NCI-H1105 treated with DMSO at 0.1 percent for 48 hours (cell line): ENCODE measurements at regions not wholly inside any gene's neighbourhood (a gene's known extent, or its start where the extent isn't known, plus 50 kb on each side); places are given as distances from the start of the nearest gene placed in this dataset.

ENCODE experiments used
- DNase-seq: peaks from one replicate; lab custom pipeline; 2025; lab: John Stamatoyannopoulos, UW

DNA sequence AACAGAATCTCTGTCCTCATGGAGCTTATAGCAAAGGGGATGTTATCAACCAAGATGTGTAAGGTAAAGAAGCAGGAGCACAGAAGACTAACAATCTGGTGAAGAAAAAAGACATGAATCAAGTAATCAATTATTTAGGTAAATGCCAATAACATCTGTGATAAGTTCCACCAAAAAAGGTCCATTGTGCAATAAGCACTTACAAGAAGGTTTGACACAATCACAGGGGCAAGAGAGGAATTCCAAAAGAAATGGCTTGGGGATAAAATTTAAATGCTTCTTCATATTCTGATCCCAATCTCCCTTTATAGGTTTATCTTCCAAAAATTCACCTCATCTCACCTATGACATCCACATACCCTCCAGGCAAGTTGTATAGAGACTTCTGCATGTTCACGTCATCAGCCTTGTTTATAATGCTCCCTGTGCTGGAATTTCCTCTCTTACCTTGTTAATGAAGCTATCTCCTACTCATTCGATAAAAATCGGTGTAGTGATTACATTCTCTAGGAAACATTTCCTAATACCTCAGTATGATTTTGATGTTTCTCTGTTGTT, 53.6 kb upstream of the DPT start:
- no peak for DNase-seq

DNA sequence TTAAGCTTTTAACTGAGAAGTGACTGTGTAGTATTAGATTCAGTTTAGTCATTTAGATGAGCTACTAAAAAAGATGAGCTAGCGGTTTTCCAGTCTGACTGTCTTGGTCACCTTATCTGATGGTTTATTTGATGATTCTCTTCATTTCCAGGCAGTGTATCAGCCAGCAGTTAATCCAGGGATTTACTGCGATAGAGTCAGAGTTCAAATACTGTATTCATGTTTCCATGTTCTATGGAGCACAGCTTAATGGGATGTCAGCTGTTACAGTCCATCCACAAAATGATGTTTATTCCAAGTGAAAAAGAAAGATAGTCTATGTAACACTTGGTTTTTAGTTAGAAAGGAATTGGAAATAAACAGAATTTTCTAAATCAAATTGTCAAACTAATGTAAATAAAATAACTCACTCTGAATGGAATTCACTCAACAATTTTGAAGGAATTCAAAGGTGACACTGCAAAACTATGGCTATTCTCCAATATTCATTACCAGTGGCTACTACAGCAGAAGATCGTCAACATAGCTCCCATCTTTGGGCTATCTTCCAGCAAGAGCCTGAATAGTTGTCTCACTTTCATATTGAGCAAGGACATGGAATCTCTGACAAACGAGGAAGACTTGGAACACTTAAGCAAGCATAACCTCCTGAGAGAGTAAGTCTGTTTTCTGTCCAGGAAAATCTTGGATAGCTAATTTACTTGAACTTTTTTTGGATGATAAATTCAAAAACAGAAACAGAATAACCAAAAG, 54.6 kb upstream of the DPT start:
- DNase-seq, result no peak

DNA sequence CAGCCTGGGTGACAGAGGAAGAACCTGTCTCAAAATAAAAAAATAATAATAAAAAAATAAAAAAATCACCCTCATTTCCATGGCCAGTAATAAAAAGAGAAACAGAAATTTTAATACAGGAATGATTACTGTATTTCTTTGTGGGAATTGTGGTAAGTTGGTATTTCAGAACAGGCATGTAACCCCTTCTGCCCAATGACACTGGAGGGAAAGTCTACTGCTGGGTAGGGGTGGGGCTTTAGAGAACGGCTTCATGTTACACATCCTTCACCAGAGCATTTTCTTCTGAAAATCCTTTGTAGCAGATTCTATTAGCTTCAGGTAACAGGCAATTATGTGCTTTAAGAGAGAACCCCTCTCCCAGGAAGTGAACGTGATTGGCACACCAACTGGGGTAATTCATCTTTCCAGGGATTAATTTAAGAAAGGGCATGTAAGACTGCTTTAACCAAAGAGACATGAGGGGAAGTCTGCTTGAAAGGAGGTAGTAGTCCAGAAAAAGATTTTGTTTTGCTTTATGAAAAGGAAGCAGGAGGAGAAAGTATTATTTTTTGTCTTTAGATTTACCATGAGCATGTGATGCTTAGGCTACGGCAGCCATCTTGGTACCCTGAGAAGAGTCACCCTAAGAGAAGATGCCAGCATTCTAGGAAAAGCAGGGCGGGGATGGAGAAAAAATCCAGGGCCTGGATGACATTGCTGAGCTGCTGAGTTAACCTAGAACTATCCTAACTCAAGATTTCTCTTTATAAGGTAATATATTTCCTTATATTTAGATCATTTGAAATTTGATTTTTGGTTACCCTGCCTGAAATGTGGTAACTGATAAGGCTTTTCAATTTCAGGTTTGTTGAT, 57.7 kb upstream of the DPT start:
- DNase-seq, result peak; percentile 19

DNA sequence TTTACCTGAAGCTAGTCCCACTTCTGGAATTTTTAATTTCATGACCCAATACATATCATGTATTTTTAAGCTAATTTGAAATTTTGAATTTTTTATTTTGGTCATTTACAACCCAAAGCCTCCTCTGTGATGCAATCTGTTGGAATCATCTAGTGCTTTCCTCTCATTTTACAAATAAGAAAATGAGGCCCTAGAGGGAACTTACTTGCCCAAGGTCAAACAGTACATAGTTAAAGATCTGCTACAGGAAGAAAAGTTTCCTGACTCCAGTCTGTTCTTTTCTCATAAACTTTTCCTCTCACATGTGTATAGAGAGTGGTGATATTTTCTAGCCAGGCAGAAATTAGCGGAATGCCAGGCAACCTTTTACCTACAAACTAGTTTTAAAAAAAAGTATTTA, 59.3 kb upstream of the DPT start:
- no peak for DNase-seq

DNA sequence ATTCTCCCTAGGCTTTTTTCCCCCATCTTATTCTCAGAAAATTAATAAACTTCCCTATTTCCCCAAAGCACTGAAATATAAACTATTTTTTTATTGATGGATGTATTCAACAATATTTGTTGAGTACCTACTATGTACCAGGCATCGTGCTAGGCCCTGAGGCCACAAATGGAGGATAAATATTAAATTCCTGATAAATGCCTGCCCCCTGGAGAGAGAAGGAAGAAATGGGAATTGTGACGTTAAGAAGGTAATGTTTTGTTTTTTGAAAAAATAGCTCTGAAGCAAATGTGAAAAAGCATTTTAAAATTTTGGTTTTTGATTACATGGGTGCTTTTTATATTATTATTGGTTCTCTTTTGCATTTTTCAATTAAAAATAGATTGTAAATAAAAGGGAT, 60.5 kb upstream of the DPT start:
- no peak for DNase-seq

DNA sequence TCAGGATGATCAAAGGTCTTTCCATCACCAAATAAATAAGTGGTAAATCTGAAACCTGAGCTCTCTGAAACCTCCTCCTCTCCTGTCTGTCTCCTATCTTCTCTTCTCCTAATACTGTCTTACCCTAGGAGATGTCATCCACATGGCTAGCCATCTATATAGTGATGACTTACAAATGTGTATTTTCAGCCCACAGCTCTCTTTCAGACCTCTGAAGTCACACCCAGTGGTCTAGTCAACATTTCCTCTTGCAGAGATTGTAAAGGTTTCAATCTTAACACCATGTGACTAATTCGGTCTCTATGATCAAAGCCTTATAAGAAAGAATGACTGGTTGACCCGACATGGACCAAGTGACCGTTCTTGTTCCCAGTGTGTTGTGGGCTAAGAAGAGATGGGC, 63.1 kb upstream of the DPT start:
- no peak for DNase-seq

DNA sequence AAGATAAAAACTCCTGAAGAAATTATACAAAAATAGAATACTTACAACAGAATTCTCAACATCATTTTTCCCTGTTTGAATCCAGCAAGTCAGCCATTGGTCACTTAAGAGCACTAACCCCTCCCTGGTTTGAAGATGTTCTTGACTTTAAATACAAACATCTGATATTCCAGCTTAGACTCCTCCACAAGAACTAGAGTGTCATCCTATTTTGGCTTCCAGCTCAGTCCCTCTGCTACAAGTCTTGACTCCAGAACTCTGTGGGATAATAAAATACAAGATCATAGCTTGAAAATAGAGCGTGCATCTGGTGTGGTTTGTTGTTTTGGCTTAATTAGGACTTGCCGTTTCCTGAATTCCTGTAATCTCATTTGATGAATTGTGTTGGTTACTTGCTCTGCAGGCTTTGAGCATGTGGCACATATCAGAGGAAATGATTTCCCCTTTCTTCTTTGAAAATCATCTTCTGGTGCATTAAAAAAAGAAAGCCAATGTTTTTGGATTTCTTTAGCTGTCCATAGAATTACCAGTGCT, 63.7 kb upstream of the DPT start:
- DNase-seq, result no peak

DNA sequence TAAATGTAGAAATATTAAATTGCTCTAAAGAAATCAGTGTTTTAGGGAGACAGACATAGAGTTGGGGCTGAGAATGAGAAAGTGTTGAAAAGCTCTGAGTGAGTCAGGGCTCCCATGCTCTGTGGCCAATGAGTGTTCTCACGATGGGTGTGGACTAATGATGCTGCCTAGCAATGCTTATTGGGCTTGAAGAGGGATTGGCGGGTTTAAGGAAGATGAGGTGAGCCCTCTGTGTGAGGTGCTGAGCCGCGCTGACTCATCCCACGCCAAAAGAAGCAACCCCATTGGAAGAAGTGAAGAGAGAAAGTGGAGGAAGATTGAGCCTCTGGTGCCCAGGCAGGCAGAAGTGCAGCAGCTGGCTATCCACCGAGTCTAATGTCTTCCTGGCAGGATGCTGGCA, 65.1 kb upstream of the DPT start:
- no peak for DNase-seq

DNA sequence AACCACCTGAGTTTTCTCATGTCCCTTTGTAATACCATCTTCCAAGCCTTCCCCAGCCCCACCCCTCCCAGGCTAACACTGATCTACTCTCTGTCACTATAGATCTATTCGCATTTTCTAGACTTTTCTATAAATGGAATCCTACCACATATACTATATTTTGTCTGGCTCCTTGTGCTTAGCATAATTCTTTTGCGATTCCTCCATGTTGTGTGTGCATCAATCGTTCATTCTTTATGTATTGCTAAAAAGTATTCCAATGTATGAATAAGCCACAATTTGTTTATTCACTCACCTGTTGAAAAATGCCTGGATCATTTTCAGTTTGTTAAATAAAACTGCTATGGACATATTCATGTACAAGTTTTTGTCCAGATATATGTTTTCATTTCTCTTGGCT, 66.7 kb upstream of the DPT start:
- DNase-seq, result no peak

DNA sequence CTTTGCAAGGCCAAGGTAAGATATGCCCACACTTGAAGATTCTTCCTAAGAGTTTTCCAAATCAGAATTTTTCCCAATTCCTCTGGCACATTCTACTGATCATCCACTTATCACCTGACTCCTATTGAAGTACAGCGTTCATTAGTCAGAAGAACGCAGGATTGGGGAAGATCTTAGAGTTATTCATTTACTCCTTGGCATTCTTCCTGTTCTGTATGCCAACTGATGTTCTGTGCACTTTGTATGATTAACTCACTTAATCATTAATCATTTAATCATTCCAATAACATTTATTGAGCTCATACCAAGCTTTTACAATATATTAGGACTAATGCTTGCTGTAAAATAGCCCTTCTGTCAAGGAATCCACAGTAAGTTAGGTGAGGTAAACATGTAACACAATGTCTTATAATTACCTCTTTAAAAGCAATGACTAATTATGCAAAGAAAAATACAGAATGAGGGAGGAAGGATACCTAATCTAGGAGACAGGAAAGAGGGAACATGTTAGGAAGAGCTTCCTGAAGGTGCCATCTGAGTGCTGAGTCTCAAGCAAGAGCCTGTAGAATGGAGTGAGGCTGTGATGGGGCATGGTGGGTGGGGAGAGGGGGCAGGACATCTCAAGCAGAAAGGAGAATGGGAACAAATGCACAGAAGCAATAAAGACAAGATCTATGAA, 71.1 kb upstream of the DPT start:
- DNase-seq, result no peak

DNA sequence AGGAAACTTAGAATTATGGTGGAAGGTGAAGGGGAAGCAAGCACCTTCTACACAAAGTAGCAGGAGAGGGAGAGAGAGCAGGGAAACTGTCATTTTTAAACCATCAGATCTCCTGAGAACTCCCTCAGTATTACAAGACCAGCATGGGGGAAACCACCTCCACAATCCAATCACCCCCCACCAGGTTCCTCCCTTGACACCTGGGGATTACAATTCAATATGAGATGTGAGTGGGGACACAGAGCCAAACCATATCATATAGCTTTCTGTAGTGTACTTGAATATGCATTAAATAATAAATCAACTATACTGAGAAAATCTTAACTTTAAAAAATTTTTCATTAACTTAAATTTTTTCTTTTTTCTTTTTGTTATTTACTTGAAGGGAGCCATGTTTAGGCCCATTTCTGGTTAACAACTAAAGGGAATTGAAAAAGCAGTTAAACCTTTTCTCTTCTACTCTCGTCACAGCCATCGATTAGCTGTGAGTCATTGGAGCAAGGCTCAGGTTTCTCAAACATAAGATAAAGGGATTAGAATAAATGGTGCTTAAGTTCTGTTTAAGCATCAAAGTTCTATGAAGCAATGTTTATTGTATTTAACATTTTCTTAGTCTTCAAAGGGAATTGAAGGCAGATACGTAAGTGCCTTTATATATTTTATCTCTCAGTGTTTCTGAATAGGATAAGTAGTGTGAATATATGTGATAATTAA, 72.2 kb upstream of the DPT start:
- DNase-seq, result no peak

DNA sequence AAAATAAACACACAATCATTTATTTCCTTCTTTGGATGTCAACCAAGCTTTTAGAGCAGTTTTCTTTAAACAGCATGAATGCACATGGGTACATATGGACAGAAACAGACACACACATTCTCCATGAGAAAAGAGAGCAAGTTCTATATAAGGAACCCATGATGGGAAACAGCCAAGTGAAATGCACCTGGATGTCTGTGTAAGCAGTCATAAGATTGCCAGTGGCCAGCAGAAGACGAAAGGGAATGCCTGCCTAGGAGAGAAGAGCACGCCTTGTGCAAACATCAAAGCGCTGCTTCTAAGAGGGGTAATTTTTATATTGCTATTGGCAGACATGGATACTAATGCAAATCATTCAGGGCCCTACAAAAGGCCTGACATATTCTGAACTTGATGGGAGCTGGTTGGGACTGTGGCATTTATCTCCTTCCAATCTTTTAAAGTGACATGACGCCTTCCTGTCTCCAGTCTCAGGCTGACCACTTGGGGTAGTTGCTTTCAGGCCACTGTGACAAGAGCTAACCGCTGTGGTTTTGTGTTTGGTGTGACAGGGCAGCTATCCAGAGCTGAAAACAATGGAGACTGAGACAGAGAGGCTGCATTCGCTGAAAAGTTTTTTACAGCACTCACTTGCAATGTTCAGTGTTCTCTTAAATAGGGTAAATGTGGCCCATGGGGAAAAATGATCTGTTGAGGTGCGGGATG, 75.0 kb upstream of the DPT start:
- peak; percentile 47 for DNase-seq

DNA sequence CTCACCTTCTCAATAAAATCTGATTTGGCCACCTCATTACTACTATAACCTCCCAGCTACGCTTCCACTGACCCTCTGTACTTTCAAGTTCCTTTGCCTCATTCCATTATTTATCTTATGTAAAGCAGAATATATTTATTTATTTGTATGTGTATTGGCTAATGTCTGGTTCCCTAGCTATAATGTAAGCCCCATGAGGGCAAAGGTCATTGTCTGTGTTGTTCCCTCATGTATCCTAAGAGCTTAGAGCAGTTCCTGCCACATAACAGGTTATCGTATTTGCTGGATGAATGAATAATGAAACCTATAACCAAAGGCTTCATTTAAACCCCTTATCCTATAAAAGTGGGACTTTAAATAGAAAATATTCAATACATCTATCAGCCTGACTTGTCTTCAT, 77.9 kb upstream of the DPT start:
- no peak for DNase-seq

DNA sequence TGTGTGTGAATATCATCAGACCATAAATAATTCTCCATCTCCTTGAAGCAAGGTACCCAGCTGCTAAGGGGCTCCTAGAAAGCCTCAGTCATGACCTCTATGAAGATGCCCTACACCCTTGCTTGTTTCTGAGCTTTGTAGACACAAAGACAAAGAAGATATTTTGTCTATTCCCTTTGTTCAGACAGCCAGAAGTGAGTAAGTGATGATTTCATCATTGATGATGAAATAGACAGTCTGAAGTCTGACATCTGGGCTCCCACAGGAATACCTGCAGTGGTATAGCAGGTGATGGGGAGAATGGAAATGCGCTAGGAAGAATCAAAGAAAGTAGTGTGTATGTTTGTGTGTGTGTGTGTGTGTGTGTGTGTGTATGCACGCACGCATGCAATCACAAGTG, 82.2 kb upstream of the DPT start:
- DNase-seq, result no peak

DNA sequence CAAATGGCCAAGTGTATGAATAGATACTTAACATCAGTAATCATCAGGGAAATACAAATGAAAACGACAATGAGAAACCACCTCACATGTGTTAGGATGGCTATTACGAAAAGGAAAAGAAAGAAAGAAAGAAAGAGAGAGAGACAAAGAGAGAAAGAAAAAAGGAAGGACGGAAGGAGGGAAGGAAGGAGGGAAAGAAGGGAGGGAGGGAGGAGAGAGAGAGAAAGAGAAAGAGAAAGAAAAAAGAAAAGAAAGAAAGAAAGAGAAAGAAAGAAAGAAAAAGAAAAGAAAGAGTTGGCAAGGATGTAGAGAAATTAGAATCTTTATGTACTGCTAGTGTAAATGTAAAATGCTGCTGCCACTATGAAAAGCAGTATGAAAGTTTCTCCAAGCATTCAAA, 90.7 kb upstream of the DPT start:
- no peak for DNase-seq

DNA sequence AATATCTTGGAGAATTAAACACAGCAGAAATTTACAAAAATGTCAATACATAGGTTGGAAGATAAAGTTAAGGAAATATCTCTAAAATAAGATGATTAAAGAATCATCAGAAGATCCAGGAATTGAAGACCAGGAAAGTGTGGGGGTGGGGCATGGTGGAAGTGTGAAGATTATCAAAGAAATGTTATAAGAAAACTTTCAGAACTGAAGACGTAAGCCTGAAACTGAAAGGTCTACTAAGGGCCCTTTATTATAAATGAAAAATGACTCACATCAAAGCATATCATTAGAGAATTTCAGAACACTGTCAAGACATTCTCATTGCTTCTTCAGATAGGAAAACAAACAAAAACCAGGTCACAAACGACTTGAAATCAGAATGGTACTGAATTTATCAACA, 92.4 kb upstream of the DPT start:
- DNase-seq, result no peak

DNA sequence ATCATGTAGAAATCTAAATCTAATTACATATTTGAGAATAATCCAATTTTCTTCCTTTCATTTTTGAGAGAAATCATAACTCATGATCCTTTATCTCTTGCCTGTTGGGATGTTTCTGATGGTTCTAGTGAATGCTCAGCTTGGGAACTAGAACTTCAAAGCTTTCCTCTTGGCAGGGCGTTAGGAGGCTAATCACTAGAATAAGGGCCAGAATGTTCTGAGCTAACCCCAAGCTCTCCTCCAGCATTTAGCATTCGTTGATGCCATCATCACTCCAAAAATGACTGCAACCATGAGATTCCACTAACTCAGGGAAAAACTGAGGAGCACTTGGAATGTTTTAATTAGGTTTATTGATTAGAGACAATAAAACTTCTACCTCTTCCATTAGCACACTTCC, 93.9 kb upstream of the DPT start:
- DNase-seq, result no peak

DNA sequence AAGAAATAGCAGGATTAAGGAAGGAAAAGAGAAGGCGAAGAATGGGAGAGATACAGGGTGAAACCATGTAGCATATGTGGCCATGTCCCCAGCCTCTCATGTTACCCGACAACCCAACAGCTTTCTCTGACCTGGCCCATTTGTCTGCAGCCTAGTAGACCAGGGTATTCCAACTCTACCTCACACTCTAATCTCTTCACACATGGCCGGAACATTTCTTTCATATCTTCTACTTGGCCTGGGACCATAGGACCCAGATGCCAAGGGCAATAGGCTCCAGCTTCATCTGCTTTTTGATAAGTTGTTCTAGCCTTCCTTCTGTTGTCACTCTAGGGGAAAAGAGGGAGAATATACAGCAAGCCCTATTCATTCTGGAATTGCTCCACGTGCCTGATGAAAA, 95.0 kb upstream of the DPT start:
- DNase-seq, result no peak

DNA sequence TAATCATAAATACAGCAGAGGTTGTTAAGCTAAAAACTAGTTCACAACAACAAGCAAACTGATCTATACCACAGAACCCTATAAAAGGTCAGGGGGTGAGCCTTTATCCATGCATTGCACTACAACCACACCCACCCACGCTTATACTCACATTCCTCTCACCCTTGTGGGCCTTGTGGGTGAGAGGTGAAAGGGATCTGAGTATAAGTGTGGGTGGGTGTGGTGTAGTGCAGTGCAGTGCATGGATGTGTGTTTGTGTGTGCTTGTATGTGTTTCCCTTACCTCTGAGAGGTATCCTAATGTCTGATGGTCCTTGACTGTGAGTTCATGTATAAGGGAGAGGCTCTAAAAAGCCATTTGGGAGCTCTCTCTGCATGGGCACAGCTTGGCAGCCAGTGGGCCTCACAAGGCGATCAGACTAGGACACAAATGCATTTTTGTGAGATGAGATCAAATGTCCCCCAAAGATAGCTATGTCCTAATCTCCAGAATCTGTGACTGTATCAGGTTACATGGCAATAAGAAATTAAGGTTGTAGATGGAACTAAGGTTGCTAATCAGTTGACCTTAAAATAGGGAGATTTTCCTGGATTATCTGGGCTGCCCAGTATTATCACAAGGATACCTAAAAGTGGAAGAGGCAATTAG, 95.5 kb upstream of the DPT start:
- no peak for DNase-seq

DNA sequence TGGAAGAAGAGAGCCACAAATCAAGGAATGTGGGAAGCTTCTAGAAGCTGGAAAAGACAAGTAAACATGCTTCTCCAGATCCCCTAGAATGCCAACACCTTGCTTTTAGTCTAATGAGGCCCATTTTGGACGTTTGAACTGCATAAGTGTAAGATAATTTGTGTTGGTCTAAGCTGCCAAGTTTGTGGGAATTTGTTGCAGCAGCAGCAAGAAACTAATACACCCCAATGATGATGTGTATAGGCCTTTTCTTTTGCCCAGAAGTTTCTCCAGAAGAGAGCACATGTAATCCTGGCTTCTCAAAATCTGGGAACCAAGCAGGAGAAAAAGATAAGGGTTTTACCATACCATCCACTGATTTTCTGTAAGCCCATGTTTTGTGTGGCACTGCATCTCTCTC, 96.1 kb upstream of the DPT start:
- DNase-seq, result no peak

DNA sequence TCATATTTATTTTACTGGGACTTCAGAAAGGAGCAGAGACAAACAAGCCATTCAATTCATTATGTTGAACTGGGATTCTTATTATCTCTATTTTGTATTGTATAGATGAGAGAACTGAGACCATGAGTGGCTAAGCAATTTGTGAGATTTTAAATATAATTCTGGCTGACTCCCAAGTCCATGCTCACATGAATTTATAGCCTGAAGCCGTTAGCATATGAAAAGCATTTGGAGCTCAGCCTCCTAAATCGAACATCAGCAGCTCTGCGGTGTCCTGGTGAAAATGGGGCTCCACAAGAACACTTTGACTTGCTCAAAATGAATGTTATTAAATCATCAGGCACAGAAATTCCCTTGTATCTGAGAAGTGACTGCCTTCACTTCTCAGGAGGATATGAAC, 96.8 kb upstream of the DPT start:
- peak; percentile 45 for DNase-seq
